ENCODE measurements at regions not wholly inside any gene's neighbourhood (a gene's known extent, or its start where the extent isn't known, plus 50 kb on each side); places are given as distances from the start of the nearest gene placed in this dataset.
"Not testable (repeated sequence)": the region's sequence is repeated elsewhere in the genome, so short reads cannot be mapped to it uniquely, and the experiment has no call there.

DNA sequence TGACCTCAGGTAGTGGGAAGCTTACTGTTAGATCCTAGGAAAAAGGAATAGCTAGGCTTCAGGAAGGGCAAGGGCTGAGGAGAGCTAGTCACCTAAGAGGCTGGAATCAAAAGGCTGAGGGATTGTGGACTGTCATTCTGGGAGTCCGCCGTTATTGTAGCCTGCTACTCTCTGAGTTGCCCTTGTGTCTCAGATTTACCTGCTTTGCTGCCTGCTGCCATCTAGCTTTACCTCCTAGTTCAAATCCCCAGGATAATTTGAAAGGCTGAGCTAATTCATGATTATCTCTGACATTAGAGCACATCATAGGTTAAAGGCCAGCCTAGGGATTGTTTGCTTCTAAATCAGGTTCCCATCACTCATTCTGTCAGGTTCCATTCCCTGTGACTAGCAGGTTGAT is 120.2 kb downstream of the FHIP1A start:
- Mint-ChIP-seq H3K27ac (no peak overlapping the region), H3K27me3 (ENCODE audit: insufficient read depth) (peaks cover 3% of the 10 kb centered on the region), H3K36me3 (ENCODE audit: low read depth) (no peaks in the 10 kb centered on the region), H3K9me3 (no peaks in the 10 kb centered on the region), H3K4me3 (no peak overlapping the region), H3K4me1 (ENCODE audit: low read depth) (no peaks in the 10 kb centered on the region)
- intact Hi-C loops (cut with micrococcal nuclease), result no loop called here
- DNase-seq (ENCODE audit: low spot score), result no peak

DNA sequence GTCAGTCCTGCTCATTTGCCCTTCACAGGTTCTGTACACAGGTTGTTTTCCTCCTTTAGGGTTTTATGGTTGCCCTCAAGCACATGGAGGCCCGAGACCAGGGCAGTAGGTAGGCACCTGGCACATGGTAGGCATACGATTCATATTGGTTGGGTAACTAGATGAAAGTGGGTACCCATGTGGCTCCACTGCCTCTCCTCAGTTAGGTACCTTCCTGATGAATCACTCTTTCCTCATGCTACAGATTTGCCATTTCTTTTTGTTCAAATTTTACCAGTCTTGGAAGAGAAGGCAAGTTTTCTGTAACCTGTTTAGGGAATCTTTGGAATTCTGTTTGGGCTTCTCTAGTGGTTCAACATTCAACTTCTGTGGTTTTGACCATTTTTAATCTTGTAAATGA is 121.3 kb downstream of the FHIP1A start:
- Mint-ChIP-seq H3K27ac (no peak overlapping the region), H3K9me3 (no peaks in the 10 kb centered on the region), H3K27me3 (ENCODE audit: insufficient read depth) (peaks cover 3% of the 10 kb centered on the region), H3K4me3 (no peak overlapping the region), H3K36me3 (ENCODE audit: low read depth) (no peaks in the 10 kb centered on the region), H3K4me1 (ENCODE audit: low read depth) (no peaks in the 10 kb centered on the region)
- intact Hi-C loops (cut with micrococcal nuclease), result no loop called here
- DNase-seq (ENCODE audit: low spot score), result no peak

GRCh38 chr4:151530783-151531182 is 121.8 kb downstream of the FHIP1A start:
- H3K36me3 Mint-ChIP-seq (ENCODE audit: low read depth), result no peaks in the 10 kb centered on the region
- no peak overlapping the region for H3K4me3 Mint-ChIP-seq
- H3K27me3 Mint-ChIP-seq (ENCODE audit: insufficient read depth), result peaks cover 3% of the 10 kb centered on the region
- intact Hi-C loops (cut with micrococcal nuclease), result no loop called here
- no peak overlapping the region for H3K27ac Mint-ChIP-seq
- DNase-seq (ENCODE audit: low spot score), result no peak
- no peaks in the 10 kb centered on the region for H3K4me1 Mint-ChIP-seq (ENCODE audit: low read depth)
- H3K9me3 Mint-ChIP-seq, result no peaks in the 10 kb centered on the region

GRCh38 chr4:151532001-151532708 is 123.2 kb downstream of the FHIP1A start:
- H3K4me1 Mint-ChIP-seq (ENCODE audit: low read depth), result no peaks in the 10 kb centered on the region
- DNase-seq (ENCODE audit: low spot score), result no peak
- H3K36me3 Mint-ChIP-seq (ENCODE audit: low read depth), result no peaks in the 10 kb centered on the region
- H3K27me3 Mint-ChIP-seq (ENCODE audit: insufficient read depth), result peaks cover 3% of the 10 kb centered on the region
- intact Hi-C loops (cut with micrococcal nuclease), result no loop called here
- H3K4me3 Mint-ChIP-seq, result no peak overlapping the region
- no peaks in the 10 kb centered on the region for H3K9me3 Mint-ChIP-seq
- H3K27ac Mint-ChIP-seq, result no peak overlapping the region

- no peak for DNase-seq (ENCODE audit: low spot score)
- H3K36me3 Mint-ChIP-seq (ENCODE audit: low read depth), result no peaks in the 10 kb centered on the region
- intact Hi-C loops (cut with micrococcal nuclease), result no loop called here
- no peak overlapping the region for H3K4me3 Mint-ChIP-seq
- H3K9me3 Mint-ChIP-seq, result no peaks in the 10 kb centered on the region
- H3K27me3 Mint-ChIP-seq (ENCODE audit: insufficient read depth), result peaks cover 3% of the 10 kb centered on the region
- H3K27ac Mint-ChIP-seq, result no peak overlapping the region
- H3K4me1 Mint-ChIP-seq (ENCODE audit: low read depth), result no peaks in the 10 kb centered on the region
Observed at GRCh38 chr4:151534195-151534594, 125.2 kb downstream of the FHIP1A start.

- Mint-ChIP-seq H3K4me1 (ENCODE audit: low read depth) (no peaks in the 10 kb centered on the region), H3K27ac (no peak overlapping the region), H3K36me3 (ENCODE audit: low read depth) (no peaks in the 10 kb centered on the region), H3K4me3 (no peak overlapping the region), H3K27me3 (ENCODE audit: insufficient read depth) (peaks cover 3% of the 10 kb centered on the region), H3K9me3 (no peaks in the 10 kb centered on the region)
- DNase-seq (ENCODE audit: low spot score), result no peak
- intact Hi-C loops (cut with micrococcal nuclease), result no loop called here
Observed at GRCh38 chr4:151535366-151535765, 126.4 kb downstream of the FHIP1A start.

GRCh38 chr4:151537687-151538086 is 128.7 kb downstream of the FHIP1A start:
- no peak for DNase-seq (ENCODE audit: low spot score)
- Mint-ChIP-seq H3K27ac (no peak overlapping the region), H3K4me3 (no peak overlapping the region), H3K4me1 (ENCODE audit: low read depth) (no peaks in the 10 kb centered on the region), H3K36me3 (ENCODE audit: low read depth) (no peaks in the 10 kb centered on the region), H3K27me3 (ENCODE audit: insufficient read depth) (peaks cover 3% of the 10 kb centered on the region), H3K9me3 (no peaks in the 10 kb centered on the region)
- intact Hi-C loops (cut with micrococcal nuclease), result no loop called here

DNA sequence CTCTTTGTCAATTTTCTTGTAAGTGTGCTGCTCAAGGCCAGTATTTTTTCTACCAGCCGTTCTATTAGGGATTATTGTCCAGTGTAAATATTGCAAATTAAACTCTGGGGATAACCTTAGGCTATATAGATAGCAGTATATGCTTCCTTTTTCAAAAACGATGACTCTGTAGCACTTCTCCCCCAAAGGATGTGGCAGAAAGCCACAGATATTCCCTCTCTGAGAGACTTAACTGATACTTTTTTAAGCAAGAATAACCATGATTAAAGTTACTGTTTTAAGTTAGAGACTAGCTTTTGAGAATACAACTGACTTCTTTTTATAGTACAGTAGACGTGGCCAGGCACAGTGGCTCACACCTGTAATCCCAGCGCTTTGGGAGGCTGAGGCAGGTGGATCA is 130.0 kb downstream of the FHIP1A start:
- no peak overlapping the region for H3K27ac Mint-ChIP-seq
- intact Hi-C loops (cut with micrococcal nuclease), result no loop called here
- H3K36me3 Mint-ChIP-seq (ENCODE audit: low read depth), result no peaks in the 10 kb centered on the region
- H3K27me3 Mint-ChIP-seq (ENCODE audit: insufficient read depth), result no peaks in the 10 kb centered on the region
- no peak overlapping the region for H3K4me3 Mint-ChIP-seq
- no peaks in the 10 kb centered on the region for H3K4me1 Mint-ChIP-seq (ENCODE audit: low read depth)
- no peaks in the 10 kb centered on the region for H3K9me3 Mint-ChIP-seq
- no peak for DNase-seq (ENCODE audit: low spot score)

GRCh38 chr4:151540728-151541388 is 131.9 kb downstream of the FHIP1A start:
- Mint-ChIP-seq H3K4me1 (ENCODE audit: low read depth) (no peaks in the 10 kb centered on the region), H3K27ac (no peak overlapping the region), H3K27me3 (ENCODE audit: insufficient read depth) (no peaks in the 10 kb centered on the region), H3K9me3 (no peaks in the 10 kb centered on the region), H3K36me3 (ENCODE audit: low read depth) (no peaks in the 10 kb centered on the region), H3K4me3 (no peak overlapping the region)
- DNase-seq (ENCODE audit: low spot score), result no peak
- intact Hi-C loops (cut with micrococcal nuclease), result no loop called here

- Mint-ChIP-seq H3K4me3 (no peak overlapping the region), H3K9me3 (no peaks in the 10 kb centered on the region), H3K27me3 (ENCODE audit: insufficient read depth) (no peaks in the 10 kb centered on the region), H3K4me1 (ENCODE audit: low read depth) (no peaks in the 10 kb centered on the region), H3K36me3 (ENCODE audit: low read depth) (no peaks in the 10 kb centered on the region), H3K27ac (no peak overlapping the region)
- intact Hi-C loops (cut with micrococcal nuclease), result no loop called here
- DNase-seq (ENCODE audit: low spot score), result no peak
Observed at GRCh38 chr4:151541389-151542071, 132.6 kb downstream of the FHIP1A start.

GRCh38 chr4:151548708-151549107 is 139.7 kb downstream of the FHIP1A start:
- no peaks in the 10 kb centered on the region for H3K4me1 Mint-ChIP-seq (ENCODE audit: low read depth)
- DNase-seq (ENCODE audit: low spot score), result no peak
- peaks cover 15% of the 10 kb centered on the region for H3K9me3 Mint-ChIP-seq
- intact Hi-C loops (cut with micrococcal nuclease), result no loop called here
- H3K4me3 Mint-ChIP-seq, result no peak overlapping the region
- H3K36me3 Mint-ChIP-seq (ENCODE audit: low read depth), result no peaks in the 10 kb centered on the region
- no peak overlapping the region for H3K27ac Mint-ChIP-seq
- H3K27me3 Mint-ChIP-seq (ENCODE audit: insufficient read depth), result peaks cover 2% of the 10 kb centered on the region

DNA sequence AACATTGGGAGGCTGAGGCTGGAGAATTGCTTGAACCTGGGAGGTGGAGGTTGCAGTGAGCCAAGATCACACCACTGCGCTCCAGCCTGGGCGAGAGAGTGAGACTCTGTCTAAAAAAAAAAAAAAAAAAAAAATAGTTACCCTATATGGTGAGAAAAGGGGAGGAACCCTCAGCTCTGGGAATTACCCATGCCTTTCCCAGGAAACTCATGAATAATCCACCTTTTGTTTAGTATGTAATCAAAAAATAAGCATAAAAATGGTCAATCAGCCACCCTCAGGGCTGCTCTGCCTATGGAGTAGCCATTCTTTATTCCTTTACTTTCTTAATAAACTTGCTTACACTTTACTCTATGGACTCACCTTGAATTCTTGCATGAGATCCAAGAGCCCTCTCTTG is 140.4 kb downstream of the FHIP1A start:
- H3K27me3 Mint-ChIP-seq (ENCODE audit: insufficient read depth); H3K4me1 Mint-ChIP-seq (ENCODE audit: low read depth); intact Hi-C loops (cut with micrococcal nuclease); H3K4me3 Mint-ChIP-seq; DNase-seq (ENCODE audit: low spot score); H3K27ac Mint-ChIP-seq; H3K36me3 Mint-ChIP-seq (ENCODE audit: low read depth): not testable (repeated sequence)
- H3K9me3 Mint-ChIP-seq, result peaks cover 15% of the 10 kb centered on the region

DNA sequence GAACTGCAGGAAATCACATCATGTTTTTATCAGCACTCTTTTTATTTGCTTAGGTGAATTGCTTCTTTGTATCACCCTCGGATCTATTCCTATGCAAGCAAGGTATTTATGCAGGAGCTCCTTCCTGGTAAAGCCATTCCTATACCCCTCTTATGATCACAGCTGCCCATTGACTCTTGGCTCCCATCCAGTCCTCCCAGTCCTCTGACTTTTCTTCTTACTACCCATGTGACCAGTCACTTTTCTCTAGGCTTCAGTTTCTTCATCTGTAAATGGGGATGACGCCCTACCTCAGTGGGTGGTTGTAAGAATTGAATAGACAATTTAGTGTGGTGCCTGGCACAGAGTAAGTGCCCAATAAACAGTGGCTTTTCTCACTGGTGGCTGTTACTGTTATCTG is 144.9 kb downstream of the FHIP1A start:
- DNase-seq (ENCODE audit: low spot score), result no peak
- Mint-ChIP-seq H3K9me3 (peaks cover 6% of the 10 kb centered on the region), H3K36me3 (ENCODE audit: low read depth) (no peaks in the 10 kb centered on the region), H3K27me3 (ENCODE audit: insufficient read depth) (peaks cover 13% of the 10 kb centered on the region), H3K4me3 (no peak overlapping the region), H3K27ac (no peak overlapping the region), H3K4me1 (ENCODE audit: low read depth) (no peaks in the 10 kb centered on the region)
- intact Hi-C loops (cut with micrococcal nuclease), result no loop called here
